ENCODE measurements at regions not wholly inside any gene's neighbourhood (a gene's known extent, or its start where the extent isn't known, plus 50 kb on each side); places are given as distances from the start of the nearest gene placed in this dataset.

- TF ChIP-seq EZH2 (IDR thresholded peaks at IDR 0.05; ENCODE audit: borderline replicate concordance, control insufficient read depth, low read depth, low read length): no peak
- TF ChIP-seq EP300 (IDR thresholded peaks at IDR 0.05; ENCODE audit: borderline replicate concordance in 1 of 2, control insufficient read depth in 1 of 2, low read depth in 2 of 2, low read length in 2 of 2): no peak
- TF ChIP-seq MYC (IDR thresholded peaks at IDR 0.05; ENCODE audit: insufficient read depth, insufficient read length, insufficient replicate concordance, low read length, severe bottlenecking): no peak
- no peak for TF ChIP-seq ZBTB4 (CRISPR knock-in tag; IDR thresholded peaks at IDR 0.05)
- TF ChIP-seq POLR2A (IDR thresholded peaks at IDR 0.05; ENCODE audit: low read depth, low read length): no peak
- no peak for TF ChIP-seq MXI1 (IDR thresholded peaks at IDR 0.05; ENCODE audit: low read depth, low read length)
- no peak for TF ChIP-seq EGR1 (IDR thresholded peaks at IDR 0.05; ENCODE audit: borderline replicate concordance in 1 of 2, low read depth in 2 of 2, low read length in 2 of 2)
- no peak for TF ChIP-seq SMC3 (IDR thresholded peaks at IDR 0.05; ENCODE audit: borderline replicate concordance, low read length)
- TF ChIP-seq SRF (IDR thresholded peaks at IDR 0.05; ENCODE audit: low read depth in 2 of 2, low read length in 2 of 2): no peak
- no peak for TF ChIP-seq CTCF (IDR thresholded peaks at IDR 0.05 in 2 of 3, conservative IDR thresholded peaks at IDR 0.05 in 1 of 3; ENCODE audit: control insufficient read depth in 2 of 3, extremely low read depth in 1 of 3, insufficient read depth in 1 of 3, low read depth in 3 of 3, low read length in 3 of 3)
- no peak for TF ChIP-seq YY1 (IDR thresholded peaks at IDR 0.05; ENCODE audit: low read depth, low read length)
- no peak for TF ChIP-seq CBX5 (IDR thresholded peaks at IDR 0.05; ENCODE audit: low read depth)
Measured at GRCh38 chr2:71965530-71965929, 182.1 kb downstream of the CYP26B1 start.

All from GM12878 (cell line).